ENCODE measurements at regions not wholly inside any gene's neighbourhood (a gene's known extent, or its start where the extent isn't known, plus 50 kb on each side); places are given as distances from the start of the nearest gene placed in this dataset.
"Not testable (repeated sequence)": the region's sequence is repeated elsewhere in the genome, so short reads cannot be mapped to it uniquely, and the experiment has no call there.

DNA sequence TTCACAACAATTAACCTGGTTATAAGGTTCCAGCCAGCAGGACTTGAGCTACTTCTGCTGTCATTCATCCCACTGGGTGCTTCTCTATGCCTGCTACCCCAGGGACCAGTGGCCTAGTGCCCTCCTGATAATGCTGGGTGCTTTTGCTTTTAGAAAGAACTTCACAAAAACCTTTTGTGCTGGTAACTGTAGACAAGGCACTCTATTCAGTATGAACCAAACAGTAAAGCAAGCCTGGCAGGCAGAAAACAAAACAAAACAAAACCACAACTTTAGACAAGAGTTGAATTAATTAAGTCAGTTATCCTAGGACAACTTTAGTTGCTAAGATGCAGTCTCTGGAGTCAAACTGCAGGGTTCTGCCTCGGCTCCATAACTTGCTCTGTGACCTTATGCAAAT is 61.9 kb upstream of the ADGRL2 start:
- CTCF ChIA-PET: no interaction called here
- POLR2A ChIA-PET: no interaction called here

DNA sequence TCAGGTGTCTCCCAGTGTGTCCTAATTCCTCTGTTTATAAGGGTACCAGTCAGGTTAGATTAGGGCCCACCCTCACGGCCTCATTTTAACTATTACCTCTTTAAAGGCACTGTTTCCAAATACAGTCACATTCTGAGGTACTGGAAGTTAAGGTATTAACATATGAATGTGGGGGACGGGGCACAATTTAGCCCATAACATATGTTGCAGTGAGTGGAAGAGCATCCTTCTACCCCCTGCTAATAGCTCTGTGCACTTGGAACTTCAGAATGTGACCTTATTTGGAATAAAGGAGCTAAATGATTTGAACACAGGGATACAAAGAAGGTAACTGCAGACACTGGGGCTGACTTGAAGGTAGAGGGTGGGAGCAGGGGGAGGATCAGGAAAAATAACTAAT is 67.3 kb upstream of the ADGRL2 start:
- POLR2A ChIA-PET: no interaction called here
- CTCF ChIA-PET: no interaction called here

DNA sequence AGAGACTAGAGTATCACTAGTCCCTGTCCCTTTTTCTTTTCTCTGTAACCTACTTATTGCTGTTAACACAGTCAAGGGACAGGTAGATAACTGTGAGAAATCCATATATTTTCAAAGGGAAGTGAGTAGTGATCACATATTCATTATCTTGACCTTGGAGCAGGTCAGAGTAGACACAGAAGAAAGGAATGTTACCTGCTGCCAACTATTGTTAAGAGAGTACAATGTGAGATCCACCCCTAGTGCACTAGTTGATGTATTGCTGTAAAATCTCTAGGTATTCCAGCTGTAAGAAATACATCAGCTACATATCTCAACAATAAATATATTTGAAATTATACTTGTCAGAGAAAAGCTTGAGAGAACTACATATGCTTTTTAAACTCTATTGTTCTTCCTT is 68.7 kb upstream of the ADGRL2 start:
- ChIA-PET CTCF (no interaction called here), POLR2A (no interaction called here)

DNA sequence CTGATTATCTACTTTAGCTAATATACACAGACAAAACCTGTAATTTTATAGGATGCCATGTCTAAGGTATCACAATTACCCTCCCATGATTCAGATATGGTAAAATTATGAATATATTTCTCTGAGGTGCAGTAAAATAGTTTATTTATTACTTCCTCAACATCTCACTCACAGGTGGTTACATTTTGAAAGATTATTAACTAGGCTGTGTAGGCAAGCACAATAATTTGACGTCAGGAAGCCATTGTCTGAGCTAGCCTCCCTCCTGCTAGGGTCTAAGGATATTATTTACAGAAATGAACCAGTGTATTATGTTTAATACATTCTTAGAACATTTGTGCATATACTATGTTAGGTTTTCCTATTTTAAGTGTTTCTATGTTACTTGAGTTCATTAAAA is 69.9 kb upstream of the ADGRL2 start:
- ChIA-PET POLR2A (no interaction called here), CTCF (no interaction called here)

DNA sequence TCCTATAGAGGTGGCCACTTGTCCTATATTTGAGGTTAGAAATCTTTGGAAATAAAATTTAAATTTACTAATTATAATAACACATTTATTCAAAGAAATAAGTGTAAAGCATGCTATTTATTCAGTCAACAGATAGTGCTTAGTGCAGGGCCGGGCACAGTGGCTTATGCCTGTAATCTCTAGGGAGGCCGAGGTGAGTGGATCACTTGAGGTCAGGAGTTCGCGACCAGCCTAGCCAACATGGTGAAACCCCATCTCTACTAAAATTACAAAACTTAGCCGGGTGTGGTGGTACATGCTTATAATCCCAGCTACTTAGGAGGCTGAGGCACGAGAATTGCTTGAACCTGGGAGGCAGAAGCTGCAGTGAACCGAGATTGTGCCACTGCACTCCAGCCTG is 70.4 kb upstream of the ADGRL2 start:
- CTCF ChIA-PET, POLR2A ChIA-PET: not testable (repeated sequence)

DNA sequence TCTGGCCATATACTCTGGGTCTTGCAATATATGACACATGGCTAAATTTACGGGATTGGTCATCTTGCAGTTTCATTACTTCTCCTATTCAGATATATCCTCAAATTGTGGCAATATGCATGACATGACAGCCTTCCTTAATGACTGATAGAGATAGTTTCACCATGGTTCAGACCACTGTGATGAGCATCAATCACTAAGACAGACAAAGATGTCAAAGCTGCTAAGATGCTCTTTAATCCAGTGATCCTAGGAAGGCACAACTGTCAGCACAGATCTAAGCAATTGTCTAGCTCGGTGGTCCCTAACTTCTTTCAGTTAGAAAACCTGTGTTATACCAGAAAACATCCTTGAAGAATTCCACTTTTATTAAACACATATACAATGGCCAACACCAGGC is 70.9 kb upstream of the ADGRL2 start:
- POLR2A ChIA-PET: no interaction called here

DNA sequence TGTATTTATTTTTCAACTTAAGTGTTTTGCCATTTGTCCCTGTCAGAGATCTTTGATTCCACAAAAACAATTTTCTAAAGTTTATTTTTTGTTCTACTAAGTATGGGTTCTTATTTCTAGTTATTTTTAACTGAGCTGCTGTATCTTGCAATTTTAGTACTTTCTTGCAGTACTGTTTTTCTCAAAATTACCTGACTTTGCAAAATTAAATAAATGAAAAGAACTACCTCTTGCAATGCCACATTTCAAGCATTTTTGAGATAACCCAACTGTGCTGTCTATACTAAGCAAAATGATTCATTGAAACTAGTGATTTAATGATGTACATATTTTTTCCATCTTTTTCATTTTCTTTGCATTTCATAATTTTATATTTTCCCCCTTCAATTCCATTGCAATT is 71.5 kb upstream of the ADGRL2 start:
- ChIA-PET POLR2A (no interaction called here), CTCF (no interaction called here)

More for the DNA sequence above, 70.9 kb upstream of the ADGRL2 start:
- CTCF ChIA-PET: no interaction called here

DNA sequence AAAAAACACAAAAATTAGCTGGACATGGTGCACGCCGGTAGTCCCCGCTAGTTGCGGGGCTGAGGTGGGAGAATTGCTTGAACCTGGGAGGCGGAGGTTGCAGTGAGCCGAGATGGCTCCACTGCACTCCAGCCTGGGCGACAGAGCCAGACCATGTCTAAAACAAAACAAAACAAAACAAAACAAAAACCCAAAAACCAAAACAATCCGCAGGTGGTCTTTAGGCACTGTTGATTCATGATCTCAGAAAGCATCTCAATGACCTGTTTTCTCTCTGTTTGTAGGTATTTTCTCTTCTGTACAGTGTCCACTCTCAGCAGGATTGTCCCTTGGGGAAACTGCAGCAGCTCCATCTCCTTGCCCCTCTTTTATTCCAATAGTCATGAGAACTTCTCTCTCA is 74.9 kb upstream of the ADGRL2 start:
- ChIA-PET CTCF (no interaction called here), POLR2A (no interaction called here)

DNA sequence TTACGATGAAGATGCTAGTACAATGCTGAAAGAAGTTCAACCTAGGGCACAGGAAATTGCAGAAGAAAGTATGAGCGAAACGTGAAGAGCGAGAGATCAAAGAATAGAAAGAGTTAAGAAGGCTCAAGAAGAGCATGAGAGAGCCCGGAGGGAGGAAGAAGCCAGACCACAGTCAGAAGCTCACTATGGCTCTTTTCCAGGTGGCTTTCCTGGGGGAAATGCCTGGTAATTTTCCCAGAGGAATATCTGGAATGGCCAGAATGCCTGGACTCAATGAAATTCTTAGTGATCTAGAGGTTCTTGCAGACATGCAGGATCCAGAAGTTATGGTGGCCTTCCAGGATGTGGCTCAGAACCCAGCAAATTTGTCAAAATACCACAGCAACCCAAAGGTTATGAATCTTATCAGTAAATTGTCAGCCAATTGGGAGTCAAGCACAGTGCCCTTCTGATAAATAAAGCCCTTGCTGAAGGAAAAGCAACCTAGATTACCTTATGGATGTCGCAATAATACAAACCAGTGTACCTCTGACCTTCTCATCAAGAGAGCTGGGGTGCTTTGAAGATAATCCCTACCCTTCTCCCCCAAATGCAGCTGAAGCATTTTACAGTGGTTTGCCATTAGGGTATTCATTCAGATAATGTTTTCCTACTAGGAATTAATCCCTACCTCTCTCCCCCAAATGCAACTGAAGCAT is 78.0 kb upstream of the ADGRL2 start:
- CTCF ChIA-PET, POLR2A ChIA-PET: not testable (repeated sequence)

DNA sequence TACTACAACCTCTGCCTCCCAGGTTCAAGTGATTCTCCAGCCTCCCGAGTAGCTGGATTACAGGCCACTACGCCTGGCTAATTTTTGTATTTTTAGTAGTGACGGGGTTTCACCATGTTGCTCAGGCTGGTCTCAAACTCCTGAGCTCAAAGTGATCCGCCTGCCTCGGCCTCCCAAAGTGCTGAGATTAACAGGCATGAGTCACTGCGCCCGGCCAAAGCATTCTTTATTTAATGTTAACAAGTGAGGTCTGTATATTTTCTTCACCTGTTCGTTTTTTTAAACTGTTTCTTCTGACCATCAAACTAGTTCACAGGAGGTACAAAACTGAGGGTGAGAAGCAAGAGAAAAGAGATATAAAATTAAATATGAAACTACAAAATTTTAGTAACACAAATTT is 80.5 kb upstream of the ADGRL2 start:
- CTCF ChIA-PET, POLR2A ChIA-PET: not testable (repeated sequence)

DNA sequence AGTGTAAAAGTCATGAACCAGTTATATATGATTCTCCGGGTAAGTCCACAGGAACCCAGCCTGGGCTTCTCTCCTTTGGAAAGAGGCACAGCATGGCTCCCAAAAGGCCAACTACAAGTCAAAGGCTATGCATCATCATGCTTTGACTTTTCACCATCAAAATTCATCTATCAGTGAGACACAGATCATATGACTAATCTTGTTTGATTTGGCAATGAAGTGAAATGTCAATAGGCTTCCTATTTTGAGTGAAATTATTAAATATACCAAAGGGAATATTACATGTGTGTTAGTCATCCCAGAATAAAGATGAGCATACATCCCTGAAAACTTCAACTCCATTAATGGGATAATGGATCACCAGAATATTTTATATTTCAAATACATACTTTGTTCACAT is 83.5 kb upstream of the ADGRL2 start:
- CTCF ChIA-PET: no interaction called here
- POLR2A ChIA-PET: no interaction called here

DNA sequence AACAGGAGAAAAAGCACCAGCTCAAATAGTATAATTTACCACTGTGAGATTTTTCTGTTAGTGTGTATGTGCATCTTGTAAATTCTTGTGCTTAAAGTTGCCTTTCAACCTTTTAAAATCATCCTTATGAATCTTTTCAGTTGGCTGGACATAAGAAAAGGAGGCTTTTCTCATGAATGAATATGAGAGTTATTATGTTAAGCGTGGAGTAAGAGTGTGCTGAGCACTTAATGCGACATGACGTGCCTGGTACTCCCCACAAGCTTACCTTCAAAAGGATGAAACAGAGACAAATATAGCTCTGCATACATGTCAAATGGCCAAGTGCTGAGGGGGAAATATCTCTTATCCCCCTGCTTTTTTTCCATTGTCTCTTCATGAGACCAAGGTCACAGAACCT is 85.3 kb upstream of the ADGRL2 start:
- POLR2A ChIA-PET: no interaction called here
- CTCF ChIA-PET: no interaction called here

DNA sequence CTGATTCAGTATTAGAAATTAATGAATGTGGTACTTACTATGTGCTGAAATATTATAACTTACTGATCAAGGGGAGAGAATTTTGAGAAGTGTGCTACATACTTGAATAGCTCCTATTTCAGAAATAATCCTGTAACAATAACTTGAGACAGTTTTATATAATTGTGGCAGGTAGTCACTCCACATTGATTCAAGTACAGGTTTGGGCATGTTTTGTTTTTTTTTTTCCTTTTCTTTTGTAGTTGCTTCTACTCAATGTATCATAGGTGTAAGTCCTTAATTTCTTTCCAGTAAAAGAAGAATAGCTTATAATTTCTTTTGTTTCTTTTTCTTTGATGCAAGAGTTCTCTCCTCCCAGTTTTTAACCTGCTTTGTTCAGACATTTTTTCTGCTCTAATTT is 86.1 kb upstream of the ADGRL2 start:
- POLR2A ChIA-PET: no interaction called here
- CTCF ChIA-PET: no interaction called here

DNA sequence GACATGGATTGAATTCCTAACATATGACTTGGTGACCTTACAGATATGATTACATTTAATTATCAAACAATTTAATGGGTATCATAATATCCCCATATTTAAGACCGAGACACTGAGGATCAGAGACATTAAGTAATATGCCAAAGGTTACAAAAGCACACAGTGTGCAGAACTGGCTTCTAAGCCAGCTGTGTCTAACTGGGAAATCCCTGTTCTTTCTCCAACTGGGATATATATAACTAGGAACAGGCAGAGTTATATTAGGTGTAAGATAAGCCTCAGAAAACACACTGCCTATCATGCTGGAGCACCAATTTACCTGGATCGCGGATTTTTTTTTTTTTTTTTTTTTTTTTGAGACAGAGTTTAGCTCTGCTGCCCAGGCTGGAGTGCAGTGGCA is 88.3 kb upstream of the ADGRL2 start:
- ChIA-PET CTCF (no interaction called here), POLR2A (no interaction called here)

DNA sequence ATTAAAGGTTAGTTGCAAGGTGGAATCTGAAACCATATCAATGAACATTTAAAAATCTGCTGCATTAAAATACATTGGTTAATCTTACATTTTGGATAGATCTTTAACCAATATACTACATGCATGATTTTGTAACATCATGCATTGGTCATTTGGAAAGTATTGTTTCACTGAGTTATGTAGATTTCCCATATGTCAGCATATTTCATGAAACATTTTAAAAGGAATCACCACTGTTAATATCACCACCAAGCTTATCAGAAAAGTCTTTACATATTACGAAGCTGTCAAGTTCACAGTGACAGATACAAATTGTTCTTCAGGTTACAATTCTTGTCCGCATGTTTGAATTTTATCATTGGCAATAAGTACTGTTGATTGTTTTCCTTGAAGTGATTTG is 89.9 kb upstream of the ADGRL2 start:
- ChIA-PET POLR2A (no interaction called here), CTCF (no interaction called here)

DNA sequence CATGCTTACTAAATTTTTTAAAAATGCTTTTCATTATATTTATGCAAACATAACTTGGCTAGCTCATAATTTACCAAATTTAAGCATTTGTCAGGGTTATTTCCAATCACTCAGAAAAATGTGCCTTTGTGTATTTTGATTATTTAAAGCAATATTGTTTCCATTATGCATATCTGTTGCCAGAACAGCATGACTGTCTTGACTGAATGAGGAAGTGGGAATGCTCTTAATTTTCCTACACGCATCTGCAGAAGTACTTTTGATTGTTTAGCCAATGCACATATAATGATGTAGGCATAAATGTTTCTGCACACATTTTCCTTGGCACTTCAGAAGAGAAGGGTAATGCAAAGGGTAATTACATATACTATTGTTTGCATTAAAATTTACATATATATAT is 92.5 kb upstream of the ADGRL2 start:
- CTCF ChIA-PET: no interaction called here
- POLR2A ChIA-PET: no interaction called here

DNA sequence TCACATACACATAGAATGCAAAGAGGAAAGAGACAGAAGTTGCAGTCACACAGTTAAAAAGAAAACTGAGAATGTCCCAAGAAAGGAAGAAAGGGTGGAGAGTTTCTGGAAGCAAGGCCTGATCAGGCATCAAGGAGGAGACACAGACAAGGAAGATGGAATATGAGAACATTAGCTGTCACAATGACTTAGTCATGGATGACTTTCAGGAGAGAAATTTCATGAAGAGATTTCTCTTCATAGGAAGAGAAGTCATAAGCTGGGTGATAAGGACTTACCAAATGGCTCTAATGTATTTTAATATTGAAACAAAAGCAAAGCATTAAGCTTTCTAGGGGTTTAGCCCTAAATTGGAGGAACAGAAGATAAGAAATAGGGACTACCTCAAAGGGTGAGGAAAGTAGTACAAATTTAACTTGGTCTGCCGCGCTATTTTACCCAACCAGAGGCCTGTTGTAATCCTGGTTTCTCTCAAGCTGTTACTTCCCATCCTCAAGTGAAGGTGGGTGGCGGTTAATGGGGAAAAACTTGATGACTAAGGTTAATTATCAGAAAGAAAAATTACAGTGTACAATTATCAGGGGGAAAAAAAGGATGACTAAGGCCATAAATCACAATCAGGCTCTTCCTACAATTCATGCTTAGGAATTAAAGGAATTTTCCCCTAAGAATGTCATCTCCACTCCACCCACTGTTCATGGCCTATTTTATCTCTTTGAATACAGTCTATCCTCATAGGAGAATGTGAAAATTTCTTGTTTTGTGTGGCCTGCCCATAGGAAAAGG is 93.9 kb upstream of the ADGRL2 start:
- CTCF ChIA-PET: no interaction called here
- POLR2A ChIA-PET: no interaction called here

DNA sequence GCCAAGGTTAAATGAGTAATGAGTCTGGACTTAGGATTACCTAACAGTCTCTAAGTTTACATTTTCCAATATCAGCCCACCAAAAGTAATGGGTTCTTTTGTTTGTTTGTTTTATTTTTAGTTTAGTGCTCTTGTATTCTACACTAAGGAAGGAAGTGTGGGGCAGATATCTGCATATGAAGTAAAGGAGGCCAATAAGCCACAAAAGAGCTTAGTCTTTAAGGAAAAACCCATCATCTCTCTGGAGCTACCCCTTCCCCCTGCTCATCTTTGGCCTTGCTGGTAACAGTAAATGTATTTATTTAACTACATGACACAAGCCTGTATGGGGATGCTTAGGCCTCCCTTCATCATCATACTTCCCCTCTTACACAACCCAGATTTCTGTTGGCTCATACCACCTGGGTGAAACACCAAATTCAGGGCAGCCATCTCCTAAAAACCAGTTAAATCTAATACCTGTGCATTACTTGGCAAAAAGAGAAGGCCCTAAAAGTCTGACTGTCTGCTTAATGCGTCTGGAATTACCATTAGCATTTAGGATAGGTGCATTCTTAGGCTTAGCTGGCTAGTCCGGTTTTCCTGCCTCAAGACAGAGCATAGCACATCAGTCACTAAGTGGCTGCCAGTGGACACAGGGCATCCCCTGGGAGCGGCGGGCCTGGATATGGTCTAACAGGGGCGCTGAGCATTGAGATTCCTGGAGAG is 96.8 kb upstream of the ADGRL2 start:
- CTCF ChIA-PET: no interaction called here
- POLR2A ChIA-PET: no interaction called here

DNA sequence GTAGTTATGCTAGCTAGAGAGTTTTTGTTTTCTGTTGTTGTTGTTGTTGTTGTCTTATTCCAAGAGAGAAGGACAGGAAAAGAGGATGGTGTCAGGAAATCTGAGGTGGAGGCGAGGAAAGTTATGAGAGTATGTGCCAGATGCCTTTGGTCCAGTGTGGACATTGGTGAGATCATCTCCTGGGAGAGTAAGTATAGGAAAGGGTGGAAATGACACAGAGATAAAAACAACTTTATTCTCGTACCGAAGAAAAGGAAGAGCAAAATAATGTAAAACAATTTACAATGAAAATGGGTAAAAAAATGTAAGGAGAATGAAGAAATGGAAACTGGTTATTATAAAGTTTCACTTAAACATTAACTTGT is 97.4 kb upstream of the ADGRL2 start:
- CTCF ChIA-PET: no interaction called here

DNA sequence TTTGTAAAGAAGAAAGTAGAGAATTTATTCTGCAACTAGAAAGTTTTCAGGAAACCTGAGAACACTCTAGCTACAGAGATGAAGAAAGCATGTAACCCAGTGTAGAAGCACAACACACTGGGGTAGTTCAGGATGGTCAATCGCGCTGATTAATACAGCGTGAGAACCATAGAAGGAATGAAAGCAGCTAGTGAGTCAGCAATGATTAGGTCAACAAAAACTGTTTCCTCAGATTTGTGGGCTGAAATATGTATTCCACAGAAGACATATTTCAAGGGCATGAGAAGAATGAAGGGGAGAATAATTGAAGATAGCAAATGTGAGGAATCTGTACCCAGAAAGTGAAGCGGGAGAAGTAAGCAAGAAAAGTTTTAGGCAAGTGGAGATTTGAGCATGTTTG is 97.8 kb upstream of the ADGRL2 start:
- ChIA-PET POLR2A (no interaction called here), CTCF (no interaction called here)

More for the DNA sequence above, 97.4 kb upstream of the ADGRL2 start:
- POLR2A ChIA-PET: no interaction called here

DNA sequence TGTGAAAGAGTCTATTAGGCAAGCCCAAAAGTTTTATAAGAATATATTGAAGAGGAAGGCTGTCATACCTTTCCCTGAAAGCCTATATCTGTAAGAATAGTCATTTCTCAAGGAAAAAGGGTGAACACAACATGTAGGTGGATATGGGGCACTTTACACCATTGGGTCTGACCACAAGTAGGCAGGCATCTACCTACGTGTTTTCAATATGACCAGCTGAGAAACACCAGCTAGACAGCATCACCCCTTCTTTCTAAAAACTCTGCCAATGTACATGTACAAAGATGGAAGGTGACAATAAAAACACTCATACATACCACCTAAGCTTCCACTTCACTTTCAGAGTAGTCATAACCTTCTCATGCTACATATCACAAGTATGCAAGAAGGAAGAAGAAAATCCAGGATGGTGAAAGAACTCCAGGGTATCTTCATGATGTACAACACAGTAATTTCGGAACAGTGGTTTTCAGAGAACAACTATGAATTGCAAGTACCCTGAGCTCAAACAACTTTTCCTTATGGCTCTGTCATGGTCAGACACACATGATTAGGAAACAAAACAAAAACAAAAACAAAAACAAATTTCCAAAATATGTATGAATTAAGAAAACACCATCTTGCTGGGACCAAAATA is 98.5 kb upstream of the ADGRL2 start:
- ChIA-PET POLR2A (no interaction called here), CTCF (no interaction called here)
